Upper lobe of left lung (tissue), 4 donors: ENCODE measurements at regions not wholly inside any gene's neighbourhood (a gene's known extent, or its start where the extent isn't known, plus 50 kb on each side); places are given as distances from the start of the nearest gene placed in this dataset.

Source experiments
- CTCF ChIP-seq, 6 experiments: fragments of 450-650 bp in 4 of 6; fragments of 200-600 bp in 2 of 6; sonication (generic) in 2 of 6; IDR thresholded peaks; one replicate each; pipeline ENCODE4 v1.5.1; 2016 to 2019; ENCODE audit warnings: antibody characterized with exemption in 6 of 6
- EP300 ChIP-seq, 4 donors: sonication (generic); formaldehyde crosslinking; IDR thresholded peaks; one replicate each; pipeline ENCODE4 v1.5.1; 2017; ENCODE audit warnings: antibody characterized with exemption in 4 of 4, control low read depth in 2 of 4
- POLR2A ChIP-seq, 4 donors: fragments of 450-650 bp; IDR thresholded peaks; one replicate each; pipeline ENCODE4 v1.5.1; 2016 to 2017; ENCODE audit warnings: antibody characterized with exemption in 4 of 4, mild to moderate bottlenecking in 2 of 4
- POLR2AphosphoS5 ChIP-seq, 2 donors: sonication (generic); formaldehyde crosslinking; IDR thresholded peaks; one replicate each; pipeline ENCODE4 v1.5.1; 2017; ENCODE audit warnings: antibody characterized with exemption in 2 of 2

GRCh38 chr10:117442521-117442920 is 67.3 kb upstream of the PDZD8 start:
- TF ChIP-seq CTCF (IDR thresholded peaks at IDR 0.05) (no peak), POLR2A (IDR thresholded peaks at IDR 0.05) (no peak), POLR2AphosphoS5 (IDR thresholded peaks at IDR 0.05) (no peak), EP300 (IDR thresholded peaks at IDR 0.05) (no peak)
